Heart left ventricle (tissue), 16 donors: ENCODE measurements at regions not wholly inside any gene's neighbourhood (a gene's known extent, or its start where the extent isn't known, plus 50 kb on each side); places are given as distances from the start of the nearest gene placed in this dataset.

Experiments used
- ATAC-seq, 4 donors: fragments of 200-7000 bp; cut with Tn5 transposase; one replicate each; pipeline ENCODE4 v1.9.1; 2020 to 2022; ENCODE audit warnings: moderate library complexity in 4 of 4, mild to moderate bottlenecking in 3 of 4, moderate number of reproducible peaks in 1 of 4
- DNase-seq, 5 donors: peaks; one replicate each; pipeline ENCODE4 v3.0.0-alpha.2; 2020
- H3K27ac ChIP-seq, 12 donors: fragments of 200-600 bp; sonication (generic) in 4 of 12; one replicate each; pipeline versions ENCODE4 v1.5.0 to v1.8.0; 2016 to 2022; ENCODE audit warnings: mild to moderate bottlenecking in 2 of 12
- H3K27me3 ChIP-seq, 9 donors: fragments of 200-600 bp; sonication (generic) in 2 of 9; one replicate each; pipeline versions ENCODE4 v1.5.1 to v1.8.0; 2016 to 2022; ENCODE audit warnings: mild to moderate bottlenecking in 3 of 9
- H3K36me3 ChIP-seq, 9 donors: fragments of 200-600 bp; sonication (generic) in 2 of 9; one replicate each; pipeline versions ENCODE4 v1.5.0 to v1.8.0; 2018 to 2022; ENCODE audit warnings: mild to moderate bottlenecking in 2 of 9
- H3K4me1 ChIP-seq, 12 donors: fragments of 200-600 bp; sonication (generic) in 4 of 12; one replicate each; pipeline versions ENCODE4 v1.5.0 to v1.8.0; 2016 to 2022; ENCODE audit warnings: mild to moderate bottlenecking in 3 of 12
- H3K4me3 ChIP-seq, 12 donors: fragments of 200-600 bp; sonication (generic) in 4 of 12; one replicate each; pipeline versions ENCODE4 v1.5.0 to v1.8.0; 2017 to 2022; ENCODE audit warnings: mild to moderate bottlenecking in 9 of 12, moderate library complexity in 4 of 12
- H3K9me3 ChIP-seq, 12 donors: fragments of 200-600 bp; sonication (generic) in 4 of 12; one replicate each; pipeline versions ENCODE4 v1.5.0 to v1.8.0; 2016 to 2022; ENCODE audit warnings: mild to moderate bottlenecking in 1 of 12
- POLR2A ChIP-seq, 2 donors: fragments of 450-650 bp; IDR thresholded peaks; one replicate each; pipeline ENCODE4 v1.6.1; 2017; ENCODE audit warnings: antibody characterized with exemption in 2 of 2, mild to moderate bottlenecking in 2 of 2, moderate library complexity in 2 of 2
- WGBS, 4 donors: extraction: QIAGEN DNeasy Blood & Tissue Kit in 2 of 4; methylation state at CpG; one replicate each; pipeline versions ENCODE4 v1.1.5 to v1.1.7; 2013 to 2018; 5-methylcytosine and 5-hydroxymethylcytosine counted together
- intact Hi-C, 10 donors: fragments of 100-400 bp; cut with DNase I; formaldehyde crosslinking; loops; one replicate each; pipeline versions ENCODE4 v1.11.1 to v1.14.2; 2022
- TF ChIP-seq, protein P1 (sequence below), 12 donors: fragments of 200-600 bp; sonication (generic) in 4 of 12; IDR thresholded peaks; one replicate each; pipeline versions ENCODE4 v1.5.0 to v1.8.0; 2018 to 2022; ENCODE audit warnings: antibody characterized with exemption in 12 of 12, mild to moderate bottlenecking in 5 of 12
- donor health status: ischemic (EF 13 %, LVEDD 7.1; RV severe dilation, severe dysfunction).
- donor health status: healthy with polysubstance abuse.
- donor health status: DM: no; HTN: yes; CAD: no.
- donor health status: DM: no; HTN: no; CAD: no.
- donor health status: ischemic (EF 25% LVEDD 6.9; RV normal size, moderate dysfunction).
- donor health status: ischemic (EF 25% LVEDD 5.7; RV mildly dilated, moderate dysfunction).
- donor health status: healthy.
- donor health status: DM: yes; HTN: yes; CAD: no.
- donor health status: ischemic (EF 35%, LVEDD 5.7; RV mildly dilated, moderate dysfunction).
- donor health status: nonischemic (EF 11% LVEDD 7.7; RV severe dilation, severe dysfunction).
- donor health status: DM: yes; HTN: yes; CAD: no.
- donor health status: PGD.
- donor health status: ischemic (EF 29% LVEDD 5.4; RV normal size, mild dysfunction).
- donor health status: nonischemic (EF 23%, LVEDD 6.1; RV moderate dilation, normal function).

- H3K27ac ChIP-seq: no peak overlapping the region
- DNase-seq (no peak), ATAC-seq (no peak)
- peaks cover 0 to 19% (median 0%) of the 10 kb centered on the region in 12 donors for H3K4me1 ChIP-seq
- intact Hi-C loops: no loop called here
- TF ChIP-seq, protein P1, sequence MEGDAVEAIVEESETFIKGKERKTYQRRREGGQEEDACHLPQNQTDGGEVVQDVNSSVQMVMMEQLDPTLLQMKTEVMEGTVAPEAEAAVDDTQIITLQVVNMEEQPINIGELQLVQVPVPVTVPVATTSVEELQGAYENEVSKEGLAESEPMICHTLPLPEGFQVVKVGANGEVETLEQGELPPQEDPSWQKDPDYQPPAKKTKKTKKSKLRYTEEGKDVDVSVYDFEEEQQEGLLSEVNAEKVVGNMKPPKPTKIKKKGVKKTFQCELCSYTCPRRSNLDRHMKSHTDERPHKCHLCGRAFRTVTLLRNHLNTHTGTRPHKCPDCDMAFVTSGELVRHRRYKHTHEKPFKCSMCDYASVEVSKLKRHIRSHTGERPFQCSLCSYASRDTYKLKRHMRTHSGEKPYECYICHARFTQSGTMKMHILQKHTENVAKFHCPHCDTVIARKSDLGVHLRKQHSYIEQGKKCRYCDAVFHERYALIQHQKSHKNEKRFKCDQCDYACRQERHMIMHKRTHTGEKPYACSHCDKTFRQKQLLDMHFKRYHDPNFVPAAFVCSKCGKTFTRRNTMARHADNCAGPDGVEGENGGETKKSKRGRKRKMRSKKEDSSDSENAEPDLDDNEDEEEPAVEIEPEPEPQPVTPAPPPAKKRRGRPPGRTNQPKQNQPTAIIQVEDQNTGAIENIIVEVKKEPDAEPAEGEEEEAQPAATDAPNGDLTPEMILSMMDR (IDR thresholded peaks at IDR 0.05): no peak
- no peak for TF ChIP-seq POLR2A (IDR thresholded peaks at IDR 0.05)
- no peaks in the 10 kb centered on the region for H3K36me3 ChIP-seq
- WGBS, 4 donors: 62 to 82% (median 68%) methylated on average over 3 of the region's 3 CpGs
- H3K9me3 ChIP-seq: no peaks in the 10 kb centered on the region
- no peak overlapping the region for H3K4me3 ChIP-seq
- H3K27me3 ChIP-seq: no peaks in the 10 kb centered on the region
Measured at GRCh38 chr13:48890391-48890790, 85.3 kb upstream of the FNDC3A start.

- intact Hi-C loops: no loop called here
- DNase-seq (no peak), ATAC-seq (peak in 1 of 4 donors; percentile 63)
- no peaks in the 10 kb centered on the region for H3K27me3 ChIP-seq
- H3K9me3 ChIP-seq: no peaks in the 10 kb centered on the region
- TF ChIP-seq, protein P1 (IDR thresholded peaks at IDR 0.05): no peak
- no peak for TF ChIP-seq POLR2A (IDR thresholded peaks at IDR 0.05)
- H3K36me3 ChIP-seq: no peaks in the 10 kb centered on the region
- H3K4me1 ChIP-seq: peaks cover 0 to 16% (median 0%) of the 10 kb centered on the region in 12 donors
- H3K27ac ChIP-seq: peak overlapping the region in 2 of 12 donors; percentile 27 to 56
- WGBS, 4 donors: 57 to 68% (median 63%) methylated on average over 3 of the region's 3 CpGs
- no peak overlapping the region for H3K4me3 ChIP-seq
Measured at GRCh38 chr13:48891586-48891985, 84.1 kb upstream of the FNDC3A start.

- TF ChIP-seq, protein P1 (IDR thresholded peaks at IDR 0.05): no peak
- TF ChIP-seq POLR2A (IDR thresholded peaks at IDR 0.05): no peak
- Histone ChIP-seq H3K9me3 (no peaks in the 10 kb centered on the region), H3K4me1 (peaks cover 0 to 16% (median 0%) of the 10 kb centered on the region in 12 donors), H3K27me3 (no peaks in the 10 kb centered on the region), H3K27ac (peak overlapping the region in 2 of 12 donors; percentile 27 to 56), H3K36me3 (no peaks in the 10 kb centered on the region), H3K4me3 (no peak overlapping the region)
- ATAC-seq: peak in 2 of 4 donors; percentile 72 to 91
- no peak for DNase-seq
- intact Hi-C loops: no loop called here
- WGBS, 4 donors: 19 to 42% (median 30%) methylated on average over 2 of the region's 2 CpGs
Measured at GRCh38 chr13:48892053-48892687, 83.5 kb upstream of the FNDC3A start.

DNA sequence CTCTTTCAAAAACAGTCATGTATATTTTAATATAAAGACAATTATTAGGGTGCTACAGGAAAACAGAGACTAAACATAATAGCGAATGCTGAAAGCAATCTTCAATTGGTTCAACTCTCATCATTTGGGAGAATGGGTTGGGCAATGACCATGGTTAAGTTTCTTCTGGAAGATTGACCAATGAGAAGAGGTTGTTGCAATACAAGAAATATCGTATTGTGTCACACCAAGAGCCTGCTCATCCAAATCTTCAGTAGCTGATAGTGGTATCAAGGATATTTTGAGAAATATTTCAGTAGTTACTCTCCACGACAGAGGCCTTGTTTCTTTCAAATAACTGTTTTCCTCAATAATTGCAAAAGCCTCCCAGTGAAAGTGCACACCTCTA lies 83.0 kb upstream of the FNDC3A start:
- Histone ChIP-seq H3K4me3 (no peak overlapping the region), H3K27me3 (no peaks in the 10 kb centered on the region), H3K9me3 (no peaks in the 10 kb centered on the region), H3K27ac (peak overlapping the region in 2 of 12 donors; percentile 27 to 56), H3K36me3 (no peaks in the 10 kb centered on the region), H3K4me1 (peaks cover 0 to 16% (median 0%) of the 10 kb centered on the region in 12 donors)
- no peak for DNase-seq
- TF ChIP-seq POLR2A (IDR thresholded peaks at IDR 0.05): no peak
- TF ChIP-seq, protein P1 (IDR thresholded peaks at IDR 0.05): no peak
- 79 to 86% (median 84%) methylated on average over 3 of the region's 3 CpGs for WGBS, 4 donors
- intact Hi-C loops: no loop called here
- ATAC-seq: no peak
